ENCODE measurements at regions not wholly inside any gene's neighbourhood (a gene's known extent, or its start where the extent isn't known, plus 50 kb on each side); places are given as distances from the start of the nearest gene placed in this dataset.

DNA sequence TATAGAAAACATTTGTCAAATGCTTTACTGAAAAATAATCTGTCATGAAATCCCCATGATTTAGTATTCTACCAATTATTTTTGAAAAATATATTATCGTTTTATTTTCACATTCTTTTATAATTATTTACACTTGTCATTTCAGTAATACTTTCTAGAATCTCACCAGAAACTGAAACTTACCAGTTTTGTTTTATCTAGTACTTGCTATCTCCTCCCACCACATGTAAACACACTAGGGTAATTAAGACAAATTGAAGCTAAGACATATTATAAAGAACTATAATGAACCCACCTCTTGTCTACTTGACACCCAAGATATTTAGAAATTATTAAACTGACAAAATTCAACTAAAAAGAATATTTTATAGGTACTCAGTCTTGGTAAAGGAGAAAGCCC is 51.5 kb upstream of the GRM3 start:
- Histone ChIP-seq H3K4me1 (ENCODE audit: low read depth) (no peaks in the 10 kb centered on the region), H3K4me3 (no peak overlapping the region), H3K36me3 (ENCODE audit: low read depth) (no peaks in the 10 kb centered on the region), H3K9me3 (no peaks in the 10 kb centered on the region)
- TF ChIP-seq, protein P1, sequence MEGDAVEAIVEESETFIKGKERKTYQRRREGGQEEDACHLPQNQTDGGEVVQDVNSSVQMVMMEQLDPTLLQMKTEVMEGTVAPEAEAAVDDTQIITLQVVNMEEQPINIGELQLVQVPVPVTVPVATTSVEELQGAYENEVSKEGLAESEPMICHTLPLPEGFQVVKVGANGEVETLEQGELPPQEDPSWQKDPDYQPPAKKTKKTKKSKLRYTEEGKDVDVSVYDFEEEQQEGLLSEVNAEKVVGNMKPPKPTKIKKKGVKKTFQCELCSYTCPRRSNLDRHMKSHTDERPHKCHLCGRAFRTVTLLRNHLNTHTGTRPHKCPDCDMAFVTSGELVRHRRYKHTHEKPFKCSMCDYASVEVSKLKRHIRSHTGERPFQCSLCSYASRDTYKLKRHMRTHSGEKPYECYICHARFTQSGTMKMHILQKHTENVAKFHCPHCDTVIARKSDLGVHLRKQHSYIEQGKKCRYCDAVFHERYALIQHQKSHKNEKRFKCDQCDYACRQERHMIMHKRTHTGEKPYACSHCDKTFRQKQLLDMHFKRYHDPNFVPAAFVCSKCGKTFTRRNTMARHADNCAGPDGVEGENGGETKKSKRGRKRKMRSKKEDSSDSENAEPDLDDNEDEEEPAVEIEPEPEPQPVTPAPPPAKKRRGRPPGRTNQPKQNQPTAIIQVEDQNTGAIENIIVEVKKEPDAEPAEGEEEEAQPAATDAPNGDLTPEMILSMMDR (IDR thresholded peaks at IDR 0.05): no peak
- intact Hi-C loops (cut with DNase I, micrococcal nuclease): no loop called here
- ATAC-seq: no peak
- DNase-seq: no peak

DNA sequence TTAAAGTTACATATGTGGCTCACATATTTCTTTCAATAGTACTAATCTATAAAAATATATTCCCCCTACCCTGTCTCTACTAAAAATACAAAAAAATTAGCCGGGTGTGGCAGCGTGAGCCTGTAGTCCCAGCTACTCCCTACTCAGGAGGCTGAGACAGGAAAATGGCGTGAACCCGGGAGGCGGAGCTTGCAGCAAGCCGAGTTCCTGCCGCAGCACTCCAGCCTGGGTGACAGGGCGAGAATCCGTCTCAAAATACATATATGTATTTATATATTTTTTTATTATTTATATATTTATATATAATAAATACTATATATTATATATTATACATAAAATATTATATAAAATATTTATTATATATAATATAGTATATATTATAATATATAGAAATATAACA is 69.7 kb upstream of the GRM3 start:
- H3K9me3 ChIP-seq: no peaks in the 10 kb centered on the region
- DNase-seq: no peak
- no peak for ATAC-seq
- no peak overlapping the region for H3K4me3 ChIP-seq
- no peaks in the 10 kb centered on the region for H3K4me1 ChIP-seq (ENCODE audit: low read depth)
- no peaks in the 10 kb centered on the region for H3K36me3 ChIP-seq (ENCODE audit: low read depth)
- TF ChIP-seq, protein P1 (IDR thresholded peaks at IDR 0.05): no peak
- intact Hi-C loops (cut with DNase I, micrococcal nuclease): no loop called here

DNA sequence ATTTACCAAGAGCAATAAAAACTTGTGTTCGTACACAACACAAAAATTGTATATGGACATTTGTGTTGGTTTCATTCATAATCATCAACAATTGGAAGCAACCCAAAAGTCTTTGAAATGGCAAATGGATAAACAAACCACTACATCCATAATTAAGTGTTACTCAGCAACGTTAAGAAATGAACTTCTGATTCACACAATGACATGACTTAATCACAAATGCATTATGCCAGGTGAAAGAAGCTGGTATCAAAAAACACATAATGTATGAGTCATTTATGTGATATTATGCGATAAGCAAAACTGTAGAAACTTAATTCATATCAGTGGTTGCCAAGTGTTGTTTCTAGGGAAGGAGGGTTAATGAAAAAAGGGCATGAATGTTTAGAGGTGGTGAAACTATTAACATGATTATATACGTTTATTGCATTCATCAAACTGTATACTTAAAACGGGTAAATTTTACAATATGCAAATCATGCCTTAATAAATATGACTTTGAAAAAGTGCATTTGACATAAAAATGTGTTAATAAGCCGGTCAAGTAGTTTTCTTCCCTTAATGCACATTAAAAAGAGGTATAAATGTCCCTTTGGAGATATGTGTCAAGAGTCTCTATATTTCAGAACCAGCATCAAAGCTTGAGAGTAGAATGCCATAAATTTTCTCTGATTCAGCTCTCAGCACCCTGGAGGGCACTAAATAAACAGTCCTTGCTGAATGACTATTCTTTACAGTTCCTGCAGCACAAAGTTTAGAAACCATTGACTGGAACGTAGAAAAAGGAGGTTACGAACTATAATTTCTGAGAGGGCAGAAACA is 84.8 kb upstream of the GRM3 start:
- ATAC-seq: no peak
- Histone ChIP-seq H3K4me3 (no peak overlapping the region), H3K4me1 (ENCODE audit: low read depth) (no peaks in the 10 kb centered on the region), H3K9me3 (no peaks in the 10 kb centered on the region), H3K36me3 (ENCODE audit: low read depth) (no peaks in the 10 kb centered on the region)
- intact Hi-C loops (cut with DNase I, micrococcal nuclease): no loop called here
- TF ChIP-seq, protein P1 (IDR thresholded peaks at IDR 0.05): no peak
- DNase-seq: no peak

DNA sequence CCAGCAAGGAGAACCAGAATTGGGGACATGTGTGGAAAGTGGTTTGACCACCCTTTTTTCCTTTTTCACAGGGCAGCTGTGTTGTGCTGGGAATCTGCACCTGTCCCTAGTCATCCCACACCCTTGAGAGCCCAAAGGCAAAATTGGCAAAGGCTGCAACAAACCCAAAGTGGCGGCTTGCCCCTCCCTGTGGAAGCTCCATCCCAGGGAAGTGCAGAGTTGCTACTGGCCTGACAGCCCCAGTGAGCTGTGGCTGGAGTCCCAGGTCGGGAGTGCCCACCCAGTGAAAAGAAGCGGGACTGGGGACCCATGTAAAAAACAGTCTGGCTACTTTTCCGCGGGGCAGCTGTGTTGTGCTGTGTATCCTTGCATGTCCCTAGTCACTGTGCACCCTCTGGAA is 109.1 kb upstream of the GRM3 start:
- Histone ChIP-seq H3K4me1 (ENCODE audit: low read depth) (no peaks in the 10 kb centered on the region), H3K9me3 (no peaks in the 10 kb centered on the region), H3K36me3 (ENCODE audit: low read depth) (no peaks in the 10 kb centered on the region), H3K4me3 (no peak overlapping the region)
- TF ChIP-seq, protein P1 (IDR thresholded peaks at IDR 0.05): no peak
- ATAC-seq (no peak), DNase-seq (peak in 1 of 3 donors; percentile 21)
- intact Hi-C loops (cut with DNase I, micrococcal nuclease): no loop called here

DNA sequence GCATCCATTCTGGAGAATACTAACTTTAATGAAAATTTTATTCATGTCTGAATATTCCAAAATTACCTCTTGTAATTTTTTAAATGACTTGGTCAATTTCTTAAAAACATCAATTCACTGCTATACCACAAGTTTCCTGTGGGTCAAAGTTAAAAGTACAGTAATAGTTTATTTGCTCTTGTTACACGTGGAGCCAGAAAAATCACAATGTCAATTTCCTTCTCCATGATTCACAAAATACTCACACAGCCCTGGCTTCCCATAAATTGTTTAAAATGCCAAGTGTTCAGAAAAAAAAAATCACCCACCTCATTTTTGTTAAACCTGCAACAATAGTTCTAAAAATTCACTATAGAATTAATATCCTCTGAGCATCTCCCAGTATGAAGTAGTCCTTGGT is 139.5 kb upstream of the GRM3 start:
- Histone ChIP-seq H3K4me3 (no peak overlapping the region), H3K36me3 (ENCODE audit: low read depth) (no peaks in the 10 kb centered on the region), H3K4me1 (ENCODE audit: low read depth) (no peaks in the 10 kb centered on the region), H3K9me3 (no peaks in the 10 kb centered on the region)
- no peak for ATAC-seq
- DNase-seq: no peak
- TF ChIP-seq, protein P1 (IDR thresholded peaks at IDR 0.05): no peak
- intact Hi-C loops (cut with DNase I, micrococcal nuclease): no loop called here
